Astrocyte of the spinal cord (primary cell): ENCODE measurements at regions not wholly inside any gene's neighbourhood (a gene's known extent, or its start where the extent isn't known, plus 50 kb on each side); places are given as distances from the start of the nearest gene placed in this dataset.

ENCODE experiments used
- DNase-seq: peaks from one replicate; pipeline ENCODE4 v3.0.0; 2011; ENCODE audit warnings: low read depth, low spot score
- H3K4me3 ChIP-seq: 2 replicates; pipeline ENCODE4 v1.5.1; 2011; ENCODE audit warnings: low read depth, mild to moderate bottlenecking, low read length, moderate library complexity
- CTCF ChIP-seq: IDR thresholded peaks from 2 replicates; pipeline ENCODE4 v1.5.1; 2012; ENCODE audit warnings: low read depth, mild to moderate bottlenecking, low read length, inconsistent platforms
- in situ Hi-C: cut with HindIII; loops from 2 replicates; pipeline ENCODE4 v1.10.0; 2017; ENCODE audit warnings: low sequenced_read_pairs

- H3K4me3 ChIP-seq: no peak overlapping the region
- in situ Hi-C loops: no loop called here
- no peak for DNase-seq
- no peak for TF ChIP-seq CTCF
Measured at GRCh38 chr3:145417678-145418077, 743.3 kb downstream of the PLOD2 start.

- DNase-seq: no peak
- no peak for TF ChIP-seq CTCF
- in situ Hi-C loops: no loop called here
Measured at GRCh38 chr3:145422556-145422955, 738.4 kb downstream of the PLOD2 start.

GRCh38 chr3:145427355-145427754 lies 733.6 kb downstream of the PLOD2 start:
- no peak for TF ChIP-seq CTCF

More at GRCh38 chr3:145422556-145422955, 738.4 kb downstream of the PLOD2 start:
- H3K4me3 ChIP-seq: no peak overlapping the region

GRCh38 chr3:145429546-145429945 lies 731.4 kb downstream of the PLOD2 start:
- no peak for DNase-seq
- in situ Hi-C loops: no loop called here
- no peak for TF ChIP-seq CTCF
- H3K4me3 ChIP-seq: no peak overlapping the region

More at GRCh38 chr3:145427355-145427754, 733.6 kb downstream of the PLOD2 start:
- in situ Hi-C loops: no loop called here
- H3K4me3 ChIP-seq: no peak overlapping the region
- DNase-seq: no peak

- DNase-seq: no peak
- in situ Hi-C loops: no loop called here
- H3K4me3 ChIP-seq: no peak overlapping the region
- TF ChIP-seq CTCF: no peak
Measured at GRCh38 chr3:145448436-145448835, 712.5 kb downstream of the PLOD2 start.

GRCh38 chr3:145450018-145450682 lies 710.8 kb downstream of the PLOD2 start:
- no peak overlapping the region for H3K4me3 ChIP-seq
- DNase-seq: no peak
- no peak for TF ChIP-seq CTCF
- in situ Hi-C loops: no loop called here
